Endothelial cell of hepatic sinusoid (primary cell): ENCODE measurements at regions not wholly inside any gene's neighbourhood (a gene's known extent, or its start where the extent isn't known, plus 50 kb on each side); places are given as distances from the start of the nearest gene placed in this dataset.

Experiments
- in situ Hi-C: cut with HindIII; loops from 2 replicates; pipeline ENCODE4 v1.10.0; 2017; ENCODE audit warnings: low sequenced_read_pairs

GRCh38 chr4:163863082-163863481 lies 368.6 kb downstream of the TMA16 start:
- in situ Hi-C loops = no loop called here

- in situ Hi-C loops = no loop called here
Measured at GRCh38 chr4:163865010-163865409, 370.5 kb downstream of the TMA16 start.

DNA sequence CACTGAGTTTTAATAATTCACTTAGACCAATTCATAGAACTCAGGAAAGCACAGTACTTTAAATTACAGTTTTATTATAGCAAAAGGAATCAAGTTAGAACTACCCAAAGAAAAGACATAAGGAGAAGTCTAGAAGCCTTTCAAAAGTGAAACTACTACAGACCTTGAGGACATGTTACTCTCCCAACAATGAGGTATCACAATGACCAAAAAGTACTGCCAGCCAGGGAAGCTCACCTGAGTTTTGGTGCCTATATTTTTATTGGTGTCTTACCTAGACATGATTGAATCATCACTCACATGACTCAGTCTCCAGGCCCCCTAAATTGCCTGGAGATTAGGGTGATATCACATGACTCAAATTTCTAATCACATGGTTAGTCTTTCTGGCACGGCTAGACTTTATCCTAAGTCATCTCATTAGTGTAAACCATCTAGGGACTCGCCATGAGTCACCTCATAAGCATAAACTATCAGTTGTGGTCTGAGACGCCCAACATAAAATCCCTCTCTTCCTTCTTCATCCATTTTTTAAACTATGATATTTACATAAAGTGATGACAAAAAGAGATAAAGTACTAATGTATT lies 372.3 kb downstream of the TMA16 start:
- in situ Hi-C loops = no loop called here

DNA sequence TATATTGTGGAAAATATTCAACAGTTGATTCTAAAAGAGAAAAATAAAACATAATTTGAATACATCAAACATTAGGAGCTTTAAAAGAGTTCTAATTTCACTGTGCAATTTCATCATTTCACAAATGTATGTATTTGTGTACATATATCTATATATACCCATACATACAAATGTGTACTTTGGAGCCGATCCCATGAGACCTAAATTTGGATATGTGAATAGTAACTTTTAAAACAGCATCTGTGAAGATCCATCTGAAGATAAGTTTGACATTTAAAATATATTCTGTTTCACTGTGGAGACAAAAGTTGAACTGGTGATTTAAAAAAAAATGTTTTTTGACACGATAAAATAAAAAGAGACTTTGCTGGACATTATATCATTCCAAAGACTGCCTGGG lies 374.0 kb downstream of the TMA16 start:
- in situ Hi-C loops = no loop called here

DNA sequence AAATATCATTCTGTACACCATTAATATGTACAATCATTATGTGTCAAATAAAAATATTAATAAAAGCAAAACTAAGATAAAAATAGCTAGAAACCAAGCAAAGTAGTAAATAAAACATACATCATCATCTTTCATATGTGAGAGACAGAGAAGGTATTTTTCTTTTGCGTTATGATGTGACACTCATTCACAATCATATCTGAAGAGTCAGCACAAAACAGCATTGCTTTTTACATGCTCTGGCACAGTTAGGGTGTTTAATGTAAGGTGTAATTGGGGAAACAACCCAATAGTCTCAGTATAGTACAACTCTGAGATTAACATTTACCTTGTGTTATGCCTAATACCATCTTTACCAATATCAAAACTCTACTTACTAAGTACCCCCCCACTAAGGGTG lies 376.6 kb downstream of the TMA16 start:
- in situ Hi-C loops = no loop called here

- in situ Hi-C loops = no loop called here
Measured at GRCh38 chr4:163875327-163875726, 380.8 kb downstream of the TMA16 start.

DNA sequence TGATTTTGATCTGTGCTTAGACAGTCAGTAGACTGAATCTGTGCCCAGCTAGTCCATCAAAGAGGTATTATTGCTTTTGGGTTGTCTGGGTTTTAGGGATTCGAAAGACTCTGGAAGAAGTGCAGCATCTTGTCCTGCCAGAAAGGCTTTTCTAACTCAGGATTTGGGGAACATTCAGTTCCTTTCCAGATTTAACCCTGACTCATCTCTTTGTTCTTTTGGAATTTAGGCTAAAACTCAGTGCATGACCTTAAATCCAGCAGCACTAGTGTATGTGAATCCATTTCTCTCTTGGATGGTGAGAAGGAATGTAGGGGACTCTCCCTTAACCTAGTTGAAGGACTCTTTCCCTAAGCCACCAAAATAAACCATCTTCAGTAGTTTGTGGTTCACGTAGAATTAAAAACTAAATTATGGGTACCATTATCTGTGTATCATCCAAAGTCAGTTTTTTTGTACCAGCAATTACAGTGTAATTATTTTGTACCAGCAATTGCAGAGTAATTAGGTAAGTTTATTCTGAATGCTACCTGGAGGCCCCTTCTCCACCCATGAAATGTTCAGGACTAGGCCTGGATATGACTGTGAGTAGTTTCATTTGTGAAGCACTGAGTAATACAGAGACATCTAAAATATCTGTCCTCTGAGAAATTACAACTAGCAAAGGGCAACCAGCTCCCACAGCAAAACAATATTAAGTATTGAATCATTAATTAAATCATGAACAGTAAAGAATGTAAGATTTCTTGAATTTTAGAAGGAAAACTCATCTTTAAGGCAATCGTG lies 384.0 kb downstream of the TMA16 start:
- in situ Hi-C loops = no loop called here

DNA sequence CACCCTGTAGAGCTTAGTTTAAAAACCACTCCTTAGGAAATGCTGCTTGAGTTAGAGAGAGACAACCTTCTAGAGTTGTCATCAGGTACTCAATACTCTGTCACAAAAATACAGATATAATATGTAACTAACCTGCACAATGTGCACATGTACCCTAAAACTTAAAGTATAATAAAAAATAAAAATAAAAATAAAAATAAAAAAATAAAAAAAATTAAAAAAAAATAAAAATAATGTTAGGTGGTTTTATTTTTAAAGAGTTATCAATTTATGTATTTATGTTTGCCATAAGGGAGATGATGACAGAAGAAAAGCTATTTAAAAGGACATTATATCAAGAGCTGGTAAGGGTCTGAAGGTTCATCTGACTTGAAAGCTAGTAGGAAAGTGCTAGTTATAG lies 397.9 kb downstream of the TMA16 start:
- in situ Hi-C loops = no loop called here

DNA sequence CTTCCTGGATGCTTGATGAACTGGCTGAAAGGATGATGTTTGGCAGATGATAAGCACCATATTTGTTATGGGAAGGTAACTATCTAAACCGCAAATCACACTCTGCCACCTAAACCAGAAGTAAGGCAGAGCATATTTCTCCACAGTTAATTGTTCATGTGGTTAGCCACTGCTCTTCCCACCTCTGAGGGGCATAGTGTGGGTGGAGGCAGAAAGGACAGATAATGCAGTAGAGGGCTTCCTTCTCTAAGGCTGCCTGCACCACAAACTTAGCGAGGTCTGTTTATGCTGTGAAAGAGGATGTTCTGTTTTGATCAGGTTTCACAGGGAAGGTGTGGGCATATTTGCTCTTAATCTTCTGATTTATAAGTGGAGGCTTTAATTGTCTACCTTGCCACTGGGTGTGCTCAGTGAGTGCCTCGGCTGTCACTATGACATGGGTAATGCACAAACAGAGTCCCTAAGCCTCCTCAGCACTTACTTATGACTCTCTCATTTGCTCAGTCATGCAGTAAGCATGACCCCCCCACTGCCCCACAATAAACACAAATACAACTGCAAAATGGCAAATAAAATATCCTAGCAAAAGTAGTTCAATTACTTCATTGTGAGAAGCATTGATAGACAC lies 401.0 kb downstream of the TMA16 start:
- in situ Hi-C loops = no loop called here

DNA sequence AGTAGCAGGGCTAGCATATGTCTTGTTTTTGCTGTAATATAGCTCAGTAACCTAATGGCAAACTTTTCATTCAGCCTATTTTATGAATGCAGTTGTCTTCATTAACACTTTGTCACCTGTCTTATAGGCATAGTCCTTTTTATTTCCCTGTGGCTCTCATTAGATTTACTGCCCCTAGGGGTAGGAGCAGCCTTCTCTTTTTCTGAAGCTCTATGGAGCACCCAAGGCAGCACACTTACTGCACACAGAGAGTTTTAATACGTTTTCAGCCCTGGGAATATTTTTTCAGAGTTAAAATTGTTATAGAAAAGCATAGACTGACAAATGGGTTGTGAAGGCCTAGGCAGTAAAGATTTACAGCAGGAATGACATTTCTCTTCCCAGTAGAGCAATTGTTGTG lies 406.8 kb downstream of the TMA16 start:
- in situ Hi-C loops = no loop called here

DNA sequence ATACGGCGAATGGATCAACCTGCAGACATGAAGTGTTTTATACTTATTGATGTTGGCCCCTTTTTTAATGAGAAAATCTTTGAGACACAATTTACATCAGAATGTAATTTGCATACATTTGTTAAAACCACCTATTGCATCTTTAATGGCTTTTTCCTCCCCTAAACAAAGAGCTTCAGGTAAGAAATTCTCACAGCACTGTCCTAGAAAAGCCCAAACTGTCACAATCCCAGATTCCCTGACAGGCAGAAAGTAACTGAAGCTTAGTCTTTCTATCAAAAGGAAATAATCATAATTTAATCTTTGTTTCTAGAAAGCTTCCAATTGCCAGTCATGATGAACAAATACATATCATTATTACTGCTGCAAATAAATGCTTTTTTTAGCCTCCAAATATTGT lies 407.9 kb downstream of the TMA16 start:
- in situ Hi-C loops = no loop called here

DNA sequence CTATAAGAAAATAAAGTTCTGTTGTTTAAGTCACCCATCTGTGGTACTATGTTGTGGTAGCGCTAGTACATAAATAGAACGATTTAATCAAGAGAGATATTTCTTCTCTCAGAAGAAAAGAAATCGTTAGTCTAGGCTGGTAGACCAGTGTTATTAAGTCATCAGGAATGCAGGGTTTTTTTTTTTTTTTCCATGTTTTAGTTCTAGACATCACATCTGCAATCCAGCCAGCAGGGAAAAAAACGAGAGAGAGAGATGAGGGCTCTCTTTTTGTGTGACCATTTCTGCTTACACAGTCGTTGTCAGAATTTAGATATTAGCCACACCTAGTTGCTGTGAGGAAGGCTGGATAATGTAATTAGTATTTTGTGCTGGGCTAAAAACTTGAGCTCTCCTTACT lies 417.4 kb downstream of the TMA16 start:
- in situ Hi-C loops = no loop called here

GRCh38 chr4:163913571-163913970 lies 419.1 kb downstream of the TMA16 start:
- in situ Hi-C loops = no loop called here

GRCh38 chr4:163915896-163916295 lies 421.4 kb downstream of the TMA16 start:
- in situ Hi-C loops = no loop called here

DNA sequence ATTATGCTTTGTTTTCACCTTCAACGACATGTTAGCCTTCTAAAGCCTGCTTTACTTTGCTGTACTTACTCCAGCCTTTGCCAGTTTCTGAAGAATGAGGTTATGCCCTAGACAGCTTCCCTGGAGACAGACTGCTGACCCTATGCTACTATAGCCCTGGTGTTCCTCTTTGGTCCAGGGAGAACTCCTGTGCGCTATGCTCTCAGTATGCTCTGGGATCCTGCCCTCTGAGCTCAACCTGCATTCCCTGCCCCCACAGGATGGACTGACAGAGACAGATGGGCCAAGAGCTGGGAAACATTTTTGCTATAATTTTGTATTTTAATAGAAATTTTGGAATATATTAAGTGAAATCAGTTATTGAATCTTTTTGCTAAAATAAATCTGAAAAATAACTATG lies 425.9 kb downstream of the TMA16 start:
- in situ Hi-C loops = no loop called here

DNA sequence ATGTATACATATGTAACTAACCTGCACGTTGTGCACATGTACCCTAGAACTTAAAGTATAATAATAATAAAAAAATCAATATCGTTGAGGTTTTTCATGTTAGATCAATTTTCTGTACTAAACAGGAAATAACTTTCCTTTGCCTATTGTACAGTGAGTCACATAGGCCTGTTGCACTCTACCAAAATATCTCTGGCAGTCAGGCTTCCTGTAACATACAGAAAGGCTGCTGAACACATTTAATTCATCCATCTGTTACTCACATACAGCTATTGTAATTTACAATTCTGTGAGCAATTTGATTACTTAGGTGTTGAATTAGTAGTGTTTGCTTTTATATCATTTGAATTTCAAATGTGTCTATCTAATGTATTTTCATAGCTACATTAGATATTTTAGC lies 427.8 kb downstream of the TMA16 start:
- in situ Hi-C loops = no loop called here

DNA sequence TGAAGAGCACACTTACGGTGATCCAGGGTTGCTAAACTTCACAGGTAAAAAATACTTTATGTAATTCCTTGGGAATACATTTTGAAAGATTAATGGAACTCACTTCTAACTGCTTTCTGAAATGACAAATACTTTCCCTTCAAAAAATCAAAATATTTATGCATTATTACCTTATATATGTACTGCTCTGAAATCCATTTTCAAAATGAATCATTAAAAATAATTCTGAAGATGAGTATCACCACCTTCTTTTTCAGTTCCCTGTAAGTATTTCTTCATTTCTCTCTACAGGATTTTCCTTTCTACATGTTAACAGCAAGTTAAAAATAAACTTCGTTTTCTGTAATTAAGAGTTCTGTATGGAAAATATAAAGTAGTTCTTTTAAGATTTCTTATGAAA lies 428.6 kb downstream of the TMA16 start:
- in situ Hi-C loops = no loop called here

GRCh38 chr4:163930086-163930485 lies 435.6 kb downstream of the TMA16 start:
- in situ Hi-C loops = no loop called here

DNA sequence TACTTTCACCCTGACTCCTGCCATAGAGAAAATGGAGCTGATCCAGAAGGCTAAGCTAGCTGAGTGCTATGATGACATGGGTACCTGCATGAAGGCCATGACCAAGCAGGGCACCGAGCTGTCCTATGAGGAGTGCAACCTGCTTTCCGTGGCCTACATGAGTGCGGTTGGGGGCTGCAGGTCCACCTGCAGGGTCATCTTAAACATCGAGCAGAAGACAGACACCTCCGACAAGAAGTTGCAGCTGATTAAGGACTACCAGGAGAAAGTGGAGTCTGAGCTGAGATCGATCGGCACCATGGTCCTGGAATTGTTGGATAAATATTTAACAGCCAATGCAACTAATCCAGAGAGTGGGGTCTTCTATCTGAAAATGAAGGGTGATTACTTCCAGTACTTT lies 438.0 kb downstream of the TMA16 start:
- in situ Hi-C loops = no loop called here

DNA sequence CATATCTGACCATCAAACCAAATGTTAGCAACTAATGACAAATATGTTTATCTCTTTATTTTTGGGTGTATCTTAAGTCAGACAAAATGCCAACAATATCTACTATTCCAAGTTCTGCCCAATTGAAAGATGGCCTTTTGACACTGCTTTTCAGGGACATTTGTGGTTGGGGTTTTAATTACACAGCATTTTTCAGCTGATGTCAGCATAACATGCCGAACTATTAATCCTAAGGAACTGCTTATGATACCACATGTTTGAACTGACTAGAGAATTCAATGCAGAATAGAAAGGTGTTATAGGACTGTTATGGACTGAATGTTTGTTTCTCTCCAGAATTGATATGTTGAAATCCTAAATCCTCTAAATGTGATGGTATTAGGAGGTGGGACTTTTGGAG lies 445.1 kb downstream of the TMA16 start:
- in situ Hi-C loops = no loop called here

- in situ Hi-C loops = no loop called here
Measured at GRCh38 chr4:163941221-163941905, 446.9 kb downstream of the TMA16 start.
